Adrenal gland (tissue), 5 donors: ENCODE measurements at regions not wholly inside any gene's neighbourhood (a gene's known extent, or its start where the extent isn't known, plus 50 kb on each side); places are given as distances from the start of the nearest gene placed in this dataset.

Experiments used
- POLR2A ChIP-seq, 2 donors: fragments of 450-650 bp; IDR thresholded peaks; one replicate each; pipeline ENCODE4 v1.6.1; 2017; ENCODE audit warnings: antibody characterized with exemption in 2 of 2, mild to moderate bottlenecking in 2 of 2, moderate library complexity in 1 of 2
- TF ChIP-seq, protein P1 (sequence below), 6 experiments: fragments of 450-650 bp in 4 of 6; fragments of 200-600 bp in 2 of 6; sonication (generic) in 1 of 6; IDR thresholded peaks; 1 replicate in 5 of 6; 2 replicates in 1 of 6; pipeline versions ENCODE4 v1.5.1 to v1.8.0; 2016 to 2021; ENCODE audit warnings: antibody characterized with exemption in 6 of 6, mild to moderate bottlenecking in 2 of 6, moderate library complexity in 1 of 6
- donor health status: DM: no; HTN: no; CAD: no.

DNA sequence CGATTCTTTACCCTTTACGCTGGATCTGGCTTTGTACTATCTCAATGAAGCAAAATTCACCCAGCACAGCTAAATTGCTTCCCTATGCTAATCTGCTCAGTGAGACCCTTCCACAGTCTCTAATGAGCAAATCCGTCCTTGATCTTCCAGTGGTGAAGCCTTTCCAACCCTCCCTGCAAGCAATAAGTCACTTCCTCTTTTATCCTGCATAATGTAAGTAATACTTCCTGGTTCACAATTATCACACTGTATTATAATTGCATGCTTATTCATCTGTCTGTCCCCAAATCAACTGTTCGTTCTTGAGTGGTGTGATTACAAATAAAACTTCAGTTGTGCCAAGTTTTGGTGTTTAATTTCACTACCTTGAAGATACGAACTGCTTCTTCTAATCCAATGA, 404.0 kb downstream of the ADCYAP1 start:
- TF ChIP-seq POLR2A (IDR thresholded peaks at IDR 0.05): no peak
- TF ChIP-seq, protein P1, sequence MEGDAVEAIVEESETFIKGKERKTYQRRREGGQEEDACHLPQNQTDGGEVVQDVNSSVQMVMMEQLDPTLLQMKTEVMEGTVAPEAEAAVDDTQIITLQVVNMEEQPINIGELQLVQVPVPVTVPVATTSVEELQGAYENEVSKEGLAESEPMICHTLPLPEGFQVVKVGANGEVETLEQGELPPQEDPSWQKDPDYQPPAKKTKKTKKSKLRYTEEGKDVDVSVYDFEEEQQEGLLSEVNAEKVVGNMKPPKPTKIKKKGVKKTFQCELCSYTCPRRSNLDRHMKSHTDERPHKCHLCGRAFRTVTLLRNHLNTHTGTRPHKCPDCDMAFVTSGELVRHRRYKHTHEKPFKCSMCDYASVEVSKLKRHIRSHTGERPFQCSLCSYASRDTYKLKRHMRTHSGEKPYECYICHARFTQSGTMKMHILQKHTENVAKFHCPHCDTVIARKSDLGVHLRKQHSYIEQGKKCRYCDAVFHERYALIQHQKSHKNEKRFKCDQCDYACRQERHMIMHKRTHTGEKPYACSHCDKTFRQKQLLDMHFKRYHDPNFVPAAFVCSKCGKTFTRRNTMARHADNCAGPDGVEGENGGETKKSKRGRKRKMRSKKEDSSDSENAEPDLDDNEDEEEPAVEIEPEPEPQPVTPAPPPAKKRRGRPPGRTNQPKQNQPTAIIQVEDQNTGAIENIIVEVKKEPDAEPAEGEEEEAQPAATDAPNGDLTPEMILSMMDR (IDR thresholded peaks at IDR 0.05): no peak
